IMR-90 (cell line): ENCODE measurements at regions not wholly inside any gene's neighbourhood (a gene's known extent, or its start where the extent isn't known, plus 50 kb on each side); places are given as distances from the start of the nearest gene placed in this dataset.

ENCODE experiments used
- ATAC-seq: fragments of 200-7000 bp; cut with Tn5 transposase; 2 replicates; pipeline ENCODE4 v1.9.1; 2020; ENCODE audit warnings: low read depth, mild to moderate bottlenecking, moderate library complexity
- BruUV-seq: library from RNA; stranded (reverse); fragments of 400-500 nt; replicated peaks from 2 replicates; lab custom pipeline; 2021; lab: Mats Ljungman, UMichigan
- CTCF ChIA-PET: fragments of 300-600 bp; formaldehyde crosslinking; extraction: SDS; loops from one replicate; lab custom pipeline; 2021; ENCODE audit warnings: antibody characterized with exemption; lab: Yijun Ruan, JAX
- POLR2A ChIA-PET: fragments of 300-600 bp; sonication (Branson Sonifier 250); formaldehyde crosslinking; loops from one replicate; lab custom pipeline; 2022; ENCODE audit warnings: antibody characterized with exemption; ENCODE audit not compliant: unreplicated experiment; lab: Charles Lee
- DNase-seq: peaks from one replicate; pipeline ENCODE4 v3.0.0; 2013
- H2AFZ ChIP-seq: replicated peaks from 2 replicates; pipeline ENCODE3; 2013; ENCODE audit warnings: low read length, mild to moderate bottlenecking; ENCODE audit not compliant: poor library complexity
- H2AK5ac ChIP-seq: 2 replicates; pipeline ENCODE4 v1.6.1; 2013; ENCODE audit warnings: low read depth, low read length, inconsistent platforms
- H2AK9ac ChIP-seq: replicated peaks from 2 replicates; pipeline ENCODE3; 2013; ENCODE audit warnings: mild to moderate bottlenecking, low read depth, low read length, moderate library complexity; ENCODE audit not compliant: poor library complexity
- H2BK120ac ChIP-seq: 2 replicates; pipeline ENCODE4 v1.6.1; 2013; ENCODE audit warnings: low read depth, low read length, inconsistent platforms
- H2BK15ac ChIP-seq: 3 replicates; pipeline ENCODE4 v1.6.1; 2013; ENCODE audit warnings: low read depth, low read length, inconsistent platforms
- H2BK20ac ChIP-seq: 2 replicates; pipeline ENCODE4 v1.6.1; 2013; ENCODE audit warnings: low read depth, mild to moderate bottlenecking, inconsistent platforms, low read length, moderate library complexity
- H2BK5ac ChIP-seq: 2 replicates; pipeline ENCODE4 v1.6.1; 2013; ENCODE audit warnings: mild to moderate bottlenecking, low read depth, low read length, inconsistent platforms; ENCODE audit not compliant: poor library complexity, severe bottlenecking
- H3K14ac ChIP-seq: replicated peaks from 2 replicates; pipeline ENCODE4 v1.6.1; 2013; ENCODE audit warnings: low read depth, low read length, inconsistent platforms
- H3K18ac ChIP-seq: 2 replicates; pipeline ENCODE4 v1.6.1; 2013; ENCODE audit warnings: low read depth, low read length, control low read depth
- H3K23ac ChIP-seq: 2 replicates; pipeline ENCODE4 v1.6.1; 2013; ENCODE audit warnings: low read depth, low read length, inconsistent platforms
- H3K27ac ChIP-seq: 2 replicates; pipeline ENCODE4 v1.5.1; 2013; ENCODE audit warnings: mild to moderate bottlenecking, control low read depth, low read length; ENCODE audit not compliant: insufficient read depth
- H3K27me3 ChIP-seq: 2 replicates; pipeline ENCODE4 v1.6.1; 2013; ENCODE audit warnings: low read length; ENCODE audit not compliant: control insufficient read depth, insufficient read depth
- H3K36me3 ChIP-seq: 2 replicates; pipeline ENCODE4 v1.6.1; 2013; ENCODE audit warnings: low read length, mixed read lengths; ENCODE audit not compliant: control insufficient read depth, insufficient read depth
- H3K4ac ChIP-seq: 2 replicates; pipeline ENCODE4 v1.6.1; 2013; ENCODE audit warnings: low read depth, low read length, inconsistent platforms
- H3K4me1 ChIP-seq: 2 replicates; pipeline ENCODE4 v1.6.1; 2013; ENCODE audit warnings: low read length, mixed read lengths; ENCODE audit not compliant: control insufficient read depth, insufficient read depth
- H3K4me2 ChIP-seq: 2 replicates; pipeline ENCODE4 v1.6.1; 2013; ENCODE audit warnings: low read depth, mild to moderate bottlenecking, control low read depth, low read length, moderate library complexity
- H3K4me3 ChIP-seq: 2 replicates; pipeline ENCODE4 v1.5.1; 2013; ENCODE audit warnings: low read depth, mild to moderate bottlenecking, control low read depth, low read length, moderate library complexity; ENCODE audit not compliant: insufficient read depth
- H3K56ac ChIP-seq: 2 replicates; pipeline ENCODE4 v1.6.1; 2013; ENCODE audit warnings: low read length, inconsistent platforms; ENCODE audit not compliant: insufficient read depth; ENCODE audit errors: extremely low read depth
- H3K79me1 ChIP-seq, 2 experiments: 2 replicates each; pipeline ENCODE4 v1.6.1; 2013; ENCODE audit warnings: low read length in 2 of 2, inconsistent platforms in 1 of 2, low read depth in 1 of 2
- H3K9ac ChIP-seq: 2 replicates; pipeline ENCODE4 v1.6.1; 2013; ENCODE audit warnings: low read depth, low read length, control low read depth
- H3K9me1 ChIP-seq: 2 replicates; pipeline ENCODE4 v1.6.1; 2013; ENCODE audit warnings: low read length, inconsistent platforms; ENCODE audit not compliant: insufficient read depth
- H3K9me3 ChIP-seq: 2 replicates; pipeline ENCODE4 v1.6.1; 2013; ENCODE audit warnings: low read length; ENCODE audit not compliant: control insufficient read depth, insufficient read depth
- H4K20me1 ChIP-seq: 2 replicates; pipeline ENCODE4 v1.6.1; 2013; ENCODE audit warnings: low read length, inconsistent platforms; ENCODE audit not compliant: insufficient read depth
- H4K5ac ChIP-seq: 2 replicates; pipeline ENCODE4 v1.6.1; 2013; ENCODE audit warnings: mild to moderate bottlenecking, low read depth, low read length, control low read depth
- H4K8ac ChIP-seq, 2 experiments: 2 replicates each; pipeline ENCODE4 v1.6.1; 2013; ENCODE audit warnings: low read depth in 2 of 2, low read length in 2 of 2, control low read depth in 1 of 2, inconsistent platforms in 1 of 2
- H4K91ac ChIP-seq: 2 replicates; pipeline ENCODE4 v1.6.1; 2013; ENCODE audit warnings: low read depth, low read length, inconsistent platforms; ENCODE audit not compliant: insufficient read depth
- BHLHE40 ChIP-seq: fragments of 150-350 bp; IDR thresholded peaks from 2 replicates; pipeline ENCODE4 v1.6.1; 2016; ENCODE audit warnings: mild to moderate bottlenecking, low read depth, low read length
- CEBPB ChIP-seq: IDR thresholded peaks from 2 replicates; pipeline ENCODE4 v1.6.1; 2012; ENCODE audit warnings: low read depth, low read length, improper control_type of control experiment
- FOS ChIP-seq: fragments of 150-350 bp; IDR thresholded peaks from 2 replicates; pipeline ENCODE4 v1.6.1; 2016; ENCODE audit warnings: low read depth, low read length
- MAFK ChIP-seq: IDR thresholded peaks from 2 replicates; pipeline ENCODE4 v1.6.1; 2012; ENCODE audit warnings: low read depth, low read length, improper control_type of control experiment
- RAD21 ChIP-seq: IDR thresholded peaks from 2 replicates; pipeline ENCODE4 v1.6.1; 2012; ENCODE audit warnings: low read length, improper control_type of control experiment
- SMC3 ChIP-seq: fragments of 150-350 bp; IDR thresholded peaks from 2 replicates; pipeline ENCODE4 v1.6.1; 2016; ENCODE audit warnings: low read depth, mild to moderate bottlenecking, antibody characterized with exemption, low read length, moderate library complexity
- WGBS, 2 experiments: methylation state at CpG; one replicate each; pipeline versions ENCODE4 v1.1.5 to v1.1.7; 2013; ENCODE audit warnings: missing lambda C conversion rate in 2 of 2; ENCODE audit not compliant: insufficient read length in 1 of 2; ENCODE audit errors: extremely low coverage in 2 of 2; 5-methylcytosine and 5-hydroxymethylcytosine counted together
- dilution Hi-C: fragments of 300-500 bp; cut with HindIII; formaldehyde crosslinking; loops from one replicate; pipeline ENCODE4 v1.14.3; 2018; ENCODE audit warnings: low sequenced_read_pairs; ENCODE audit not compliant: unreplicated experiment
- in situ Hi-C: fragments of 300-500 bp; cut with MboI; formaldehyde crosslinking; loops from 3 replicates; pipeline ENCODE4 v1.14.3; 2019; ENCODE audit warnings: low sequenced_read_pairs, inconsistent platforms, mixed read lengths
- intact Hi-C: fragments of 100-400 bp; cut with micrococcal nuclease; formaldehyde crosslinking; loops from 2 replicates; pipeline ENCODE4 v1.10.0; 2022
- TF ChIP-seq, protein P1 (sequence below): conservative IDR thresholded peaks from 2 replicates; pipeline ENCODE4 v1.5.1; 2012; ENCODE audit warnings: mild to moderate bottlenecking, low read depth, low read length, improper control_type of control experiment
- TF ChIP-seq, protein P2 (sequence below): fragments of 150-350 bp; IDR thresholded peaks from 2 replicates; pipeline ENCODE4 v1.6.1; 2016; ENCODE audit warnings: low read depth, mild to moderate bottlenecking, low read length, moderate library complexity, borderline replicate concordance
- TF ChIP-seq, protein P3 (sequence below): fragments of 150-350 bp; IDR thresholded peaks from 2 replicates; pipeline ENCODE4 v1.6.1; 2017; ENCODE audit warnings: mild to moderate bottlenecking, antibody characterized with exemption, low read length, low read depth

DNA sequence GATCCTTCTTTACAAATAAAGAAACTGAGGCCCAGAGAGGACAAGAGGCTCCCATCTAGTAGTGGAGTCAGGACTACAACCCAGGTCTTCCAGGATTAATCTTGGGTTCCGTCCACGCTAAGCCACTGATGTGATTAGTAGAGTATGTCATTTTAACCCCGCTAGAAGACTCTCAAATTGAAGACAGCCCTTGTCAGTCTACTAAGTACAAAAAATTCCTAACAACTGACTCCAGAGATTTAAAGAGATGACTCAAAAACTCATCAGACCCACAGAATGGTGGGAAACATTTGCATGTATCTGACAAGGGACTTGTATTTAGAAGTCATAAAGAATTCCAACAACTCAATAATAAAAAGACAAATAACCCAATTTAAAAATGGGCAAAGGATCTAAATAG is 145.3 kb downstream of the CNTN3 start:
- in situ Hi-C loops, result no loop called here
- no TSS peak for BruUV-seq
- no peak overlapping the region for H3K4ac ChIP-seq
- DNase-seq (peak; percentile 68), ATAC-seq (no peak)
- H3K14ac ChIP-seq, result no peak overlapping the region
- H3K4me2 ChIP-seq, result no peak overlapping the region
- no CpG with 5 or more reads among the region's 3 CpGs for WGBS, 2 experiments
- CTCF ChIA-PET, result interaction anchor here (0.6 kb wide), 1 partner anchor 1424 kb away, joined by 3 read pairs; no protein-coding TSS in a partner anchor
- no peak overlapping the region for H2BK5ac ChIP-seq
- H3K9me1 ChIP-seq, result no peaks in the 10 kb centered on the region; the same call in 1 of the 2 replicates
- H3K9ac ChIP-seq, result no peak overlapping the region
- no peak overlapping the region for H4K91ac ChIP-seq
- intact Hi-C loops, result no loop called here
- H3K27ac ChIP-seq, result no peak overlapping the region
- H3K4me3 ChIP-seq, result no peak overlapping the region
- H4K8ac ChIP-seq, result no peak overlapping the region
- no peaks in the 10 kb centered on the region for H4K20me1 ChIP-seq
- no peaks in the 10 kb centered on the region for H3K27me3 ChIP-seq
- H3K79me1 ChIP-seq, result no peaks in the 10 kb centered on the region
- TF ChIP-seq SMC3 (no peak), FOS (no peak), RAD21 (no peak), CEBPB (no peak), MAFK (no peak), BHLHE40 (no peak)
- TF ChIP-seq, protein P1, sequence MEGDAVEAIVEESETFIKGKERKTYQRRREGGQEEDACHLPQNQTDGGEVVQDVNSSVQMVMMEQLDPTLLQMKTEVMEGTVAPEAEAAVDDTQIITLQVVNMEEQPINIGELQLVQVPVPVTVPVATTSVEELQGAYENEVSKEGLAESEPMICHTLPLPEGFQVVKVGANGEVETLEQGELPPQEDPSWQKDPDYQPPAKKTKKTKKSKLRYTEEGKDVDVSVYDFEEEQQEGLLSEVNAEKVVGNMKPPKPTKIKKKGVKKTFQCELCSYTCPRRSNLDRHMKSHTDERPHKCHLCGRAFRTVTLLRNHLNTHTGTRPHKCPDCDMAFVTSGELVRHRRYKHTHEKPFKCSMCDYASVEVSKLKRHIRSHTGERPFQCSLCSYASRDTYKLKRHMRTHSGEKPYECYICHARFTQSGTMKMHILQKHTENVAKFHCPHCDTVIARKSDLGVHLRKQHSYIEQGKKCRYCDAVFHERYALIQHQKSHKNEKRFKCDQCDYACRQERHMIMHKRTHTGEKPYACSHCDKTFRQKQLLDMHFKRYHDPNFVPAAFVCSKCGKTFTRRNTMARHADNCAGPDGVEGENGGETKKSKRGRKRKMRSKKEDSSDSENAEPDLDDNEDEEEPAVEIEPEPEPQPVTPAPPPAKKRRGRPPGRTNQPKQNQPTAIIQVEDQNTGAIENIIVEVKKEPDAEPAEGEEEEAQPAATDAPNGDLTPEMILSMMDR, result no peak
- TF ChIP-seq, protein P2, sequence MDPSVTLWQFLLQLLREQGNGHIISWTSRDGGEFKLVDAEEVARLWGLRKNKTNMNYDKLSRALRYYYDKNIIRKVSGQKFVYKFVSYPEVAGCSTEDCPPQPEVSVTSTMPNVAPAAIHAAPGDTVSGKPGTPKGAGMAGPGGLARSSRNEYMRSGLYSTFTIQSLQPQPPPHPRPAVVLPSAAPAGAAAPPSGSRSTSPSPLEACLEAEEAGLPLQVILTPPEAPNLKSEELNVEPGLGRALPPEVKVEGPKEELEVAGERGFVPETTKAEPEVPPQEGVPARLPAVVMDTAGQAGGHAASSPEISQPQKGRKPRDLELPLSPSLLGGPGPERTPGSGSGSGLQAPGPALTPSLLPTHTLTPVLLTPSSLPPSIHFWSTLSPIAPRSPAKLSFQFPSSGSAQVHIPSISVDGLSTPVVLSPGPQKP, result no peak
- TF ChIP-seq, protein P3, sequence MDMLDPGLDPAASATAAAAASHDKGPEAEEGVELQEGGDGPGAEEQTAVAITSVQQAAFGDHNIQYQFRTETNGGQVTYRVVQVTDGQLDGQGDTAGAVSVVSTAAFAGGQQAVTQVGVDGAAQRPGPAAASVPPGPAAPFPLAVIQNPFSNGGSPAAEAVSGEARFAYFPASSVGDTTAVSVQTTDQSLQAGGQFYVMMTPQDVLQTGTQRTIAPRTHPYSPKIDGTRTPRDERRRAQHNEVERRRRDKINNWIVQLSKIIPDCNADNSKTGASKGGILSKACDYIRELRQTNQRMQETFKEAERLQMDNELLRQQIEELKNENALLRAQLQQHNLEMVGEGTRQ, result no peak
- H2AK5ac ChIP-seq, result no peak overlapping the region
- no peak overlapping the region for H3K23ac ChIP-seq
- H4K5ac ChIP-seq, result no peak overlapping the region
- H2BK15ac ChIP-seq, result no peak overlapping the region
- no peak overlapping the region for H3K18ac ChIP-seq
- POLR2A ChIA-PET, result no interaction called here
- H3K9me3 ChIP-seq, result no peaks in the 10 kb centered on the region
- H3K4me1 ChIP-seq, result peaks cover 5% of the 10 kb centered on the region
- no peak overlapping the region for H2BK20ac ChIP-seq
- H2BK120ac ChIP-seq, result no peak overlapping the region
- H2AFZ ChIP-seq, result no peak overlapping the region
- H2AK9ac ChIP-seq, result no peak overlapping the region
- H3K56ac ChIP-seq, result no peak overlapping the region
- dilution Hi-C loops, result no loop called here
- no peaks in the 10 kb centered on the region for H3K36me3 ChIP-seq
